ENCODE measurements at regions not wholly inside any gene's neighbourhood (a gene's known extent, or its start where the extent isn't known, plus 50 kb on each side); places are given as distances from the start of the nearest gene placed in this dataset.
"Not testable (repeated sequence)": the region's sequence is repeated elsewhere in the genome, so short reads cannot be mapped to it uniquely, and the experiment has no call there.

DNA sequence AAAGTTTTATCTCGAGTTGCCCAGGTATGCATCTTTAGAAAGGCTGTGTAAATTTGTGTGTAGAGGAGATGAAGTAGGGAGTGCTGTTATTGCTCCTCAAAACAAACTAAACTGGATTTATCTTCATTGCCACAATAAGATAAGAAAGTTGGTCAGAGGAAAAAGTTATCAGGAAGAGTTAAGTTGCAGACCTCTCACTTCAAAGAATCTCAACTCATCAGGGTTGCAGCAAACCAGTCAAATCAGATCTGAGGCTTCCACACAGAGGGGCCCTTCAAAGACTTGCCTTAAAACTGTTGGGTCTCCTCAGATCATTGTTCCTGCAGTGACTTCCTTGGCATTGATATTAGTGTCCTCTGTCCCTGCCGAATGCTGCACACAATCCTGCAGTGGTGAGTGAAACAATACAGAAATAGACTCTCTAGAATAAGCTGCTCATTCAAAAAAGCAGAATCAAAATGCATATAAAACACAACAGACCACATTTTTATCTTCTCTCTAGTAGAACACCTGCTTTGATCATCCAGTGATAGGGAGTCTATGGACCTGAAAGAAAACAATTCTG, 191.2 kb upstream of the CBLB start:
- in situ Hi-C loops (cut with HindIII; ENCODE audit: low sequenced_read_pairs) = no loop called here
- DNase-seq (ENCODE audit: low spot score) = no peak

DNA sequence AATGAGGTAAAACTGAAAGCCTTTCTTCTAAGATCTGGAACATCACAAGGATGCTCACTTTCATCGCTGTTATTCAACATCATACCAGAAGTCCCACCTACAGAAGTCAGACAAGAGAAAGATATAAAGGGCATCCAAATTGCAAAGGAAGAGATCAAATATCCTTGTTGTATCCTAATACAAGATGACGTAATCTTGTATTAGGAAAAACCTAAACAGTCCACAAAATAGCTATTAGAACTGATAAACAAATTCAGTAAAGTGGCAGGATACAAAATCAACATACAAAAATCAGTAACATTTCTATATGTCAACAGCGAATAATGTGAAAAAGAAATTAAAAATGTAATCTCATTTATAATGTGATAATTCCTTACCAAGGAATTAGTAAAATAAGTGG, 195.1 kb upstream of the CBLB start:
- no peak for DNase-seq (ENCODE audit: low spot score)
- in situ Hi-C loops (cut with HindIII; ENCODE audit: low sequenced_read_pairs) = no loop called here

DNA sequence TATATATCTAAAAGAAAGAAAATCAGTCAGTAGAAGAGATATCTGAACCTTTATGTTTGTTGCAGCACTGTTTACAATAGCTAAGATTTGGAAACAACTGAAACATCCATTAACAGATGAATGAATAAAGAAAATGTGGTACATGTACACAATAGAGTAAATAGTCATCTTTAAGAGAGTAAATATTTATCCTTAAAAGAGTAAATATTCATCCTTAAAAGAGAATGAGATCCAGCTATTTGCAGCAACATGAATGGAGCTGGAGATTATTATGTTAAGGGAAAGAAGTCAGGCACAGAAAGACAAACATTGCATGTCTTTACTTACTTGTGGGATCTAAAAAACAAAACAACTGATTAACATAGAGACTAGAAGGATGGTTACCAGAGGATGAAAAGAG, 197.0 kb upstream of the CBLB start:
- in situ Hi-C loops (cut with HindIII; ENCODE audit: low sequenced_read_pairs) = no loop called here
- no peak for DNase-seq (ENCODE audit: low spot score)

DNA sequence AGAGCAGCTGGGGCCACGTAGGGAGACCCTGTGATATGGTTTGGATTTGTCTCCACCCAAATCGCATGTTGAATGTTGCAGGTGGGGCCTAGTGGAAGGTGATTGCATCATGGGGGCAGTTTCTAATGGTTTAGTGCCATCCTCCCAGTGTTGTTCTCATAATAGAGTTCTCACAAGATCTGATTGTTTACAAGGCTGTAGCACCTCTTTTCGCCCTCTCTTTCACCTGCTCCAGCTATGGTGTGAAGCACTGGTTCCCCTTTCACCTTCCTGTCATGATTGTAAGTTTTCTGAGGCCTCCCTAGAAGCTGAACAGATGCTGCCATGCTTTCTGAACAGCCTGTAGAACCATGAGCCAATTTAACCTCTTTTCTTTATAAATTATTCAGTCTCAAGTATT, 198.9 kb upstream of the CBLB start:
- no peak for DNase-seq (ENCODE audit: low spot score)
- in situ Hi-C loops (cut with HindIII; ENCODE audit: low sequenced_read_pairs) = no loop called here

DNA sequence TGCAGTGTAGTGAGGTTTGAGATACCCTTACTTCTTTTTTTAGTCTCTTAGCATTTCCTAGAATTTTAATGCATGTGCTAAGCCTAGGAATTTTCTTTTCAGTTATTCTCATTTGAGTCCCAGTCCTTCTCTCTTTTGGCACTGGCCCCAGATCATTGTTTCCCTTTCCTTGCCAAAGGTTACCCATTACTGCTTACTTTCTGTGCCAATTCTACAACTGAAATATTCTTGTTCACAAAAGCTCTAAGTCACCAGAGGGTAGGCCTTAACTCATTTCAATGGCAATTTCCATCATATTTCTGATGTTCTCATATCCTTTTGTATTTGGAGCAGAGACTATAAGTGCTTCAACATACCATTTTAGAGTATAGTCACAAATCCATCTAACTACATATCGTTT, 199.6 kb upstream of the CBLB start:
- no peak for DNase-seq (ENCODE audit: low spot score)
- in situ Hi-C loops (cut with HindIII; ENCODE audit: low sequenced_read_pairs) = no loop called here

DNA sequence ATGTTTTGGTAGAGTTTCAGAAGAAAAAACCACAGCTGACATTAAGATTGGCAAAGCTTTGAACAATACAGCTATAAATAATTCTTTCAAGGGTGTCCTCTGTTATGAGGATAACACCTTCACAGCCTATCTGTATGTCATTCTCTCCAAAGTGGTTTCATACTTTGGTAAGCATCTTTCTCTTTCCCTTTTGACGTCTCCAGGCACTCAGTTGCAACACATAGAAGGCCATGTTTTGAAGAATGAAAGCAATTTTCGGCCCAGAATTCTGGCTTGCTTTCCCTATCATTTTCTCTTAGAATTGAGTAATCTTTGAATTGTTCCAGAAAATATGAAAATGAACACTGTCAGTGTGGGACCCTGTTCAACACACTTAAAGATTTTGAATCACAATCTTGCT, 200.0 kb upstream of the CBLB start:
- in situ Hi-C loops (cut with HindIII; ENCODE audit: low sequenced_read_pairs) = no loop called here
- DNase-seq (ENCODE audit: low spot score) = no peak

DNA sequence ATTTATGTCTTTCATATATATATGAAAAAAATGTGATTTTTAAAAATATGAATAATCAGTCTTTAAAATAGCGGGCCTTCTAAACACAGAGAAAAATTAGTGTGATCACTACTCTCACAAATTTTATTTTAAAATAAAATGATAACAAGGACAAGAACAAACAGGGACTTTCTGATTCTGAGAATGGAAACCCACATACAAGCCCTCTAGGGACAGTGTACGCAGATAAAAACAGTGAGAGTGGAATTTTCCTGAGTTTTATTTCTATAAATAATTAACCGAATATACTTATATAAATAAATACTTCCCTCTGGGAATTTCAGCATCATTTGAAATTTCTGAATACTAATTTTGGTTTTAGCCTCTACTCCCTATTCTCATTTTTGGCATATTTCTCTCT, 201.4 kb upstream of the CBLB start:
- in situ Hi-C loops (cut with HindIII; ENCODE audit: low sequenced_read_pairs) = no loop called here
- DNase-seq (ENCODE audit: low spot score) = no peak

DNA sequence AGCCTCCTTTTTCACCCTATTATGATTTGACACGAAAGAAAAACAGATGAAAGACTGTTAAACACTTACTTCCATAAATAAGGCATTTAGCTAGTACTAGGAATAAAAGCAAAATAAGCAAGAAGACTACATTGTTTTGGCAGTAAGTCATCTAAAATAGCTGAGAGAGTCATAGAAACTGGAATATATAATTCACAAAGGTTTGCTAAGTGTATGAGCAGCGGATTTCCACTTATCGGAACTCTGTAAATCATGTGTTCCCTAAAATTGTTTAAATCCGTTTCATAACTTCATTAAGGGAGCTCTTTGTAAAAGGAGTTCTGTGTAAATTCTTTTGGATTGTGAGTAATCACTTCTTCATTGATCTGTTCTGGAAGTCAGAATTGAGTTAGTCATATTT, 202.5 kb upstream of the CBLB start:
- no peak for DNase-seq (ENCODE audit: low spot score)
- in situ Hi-C loops (cut with HindIII; ENCODE audit: low sequenced_read_pairs) = no loop called here

DNA sequence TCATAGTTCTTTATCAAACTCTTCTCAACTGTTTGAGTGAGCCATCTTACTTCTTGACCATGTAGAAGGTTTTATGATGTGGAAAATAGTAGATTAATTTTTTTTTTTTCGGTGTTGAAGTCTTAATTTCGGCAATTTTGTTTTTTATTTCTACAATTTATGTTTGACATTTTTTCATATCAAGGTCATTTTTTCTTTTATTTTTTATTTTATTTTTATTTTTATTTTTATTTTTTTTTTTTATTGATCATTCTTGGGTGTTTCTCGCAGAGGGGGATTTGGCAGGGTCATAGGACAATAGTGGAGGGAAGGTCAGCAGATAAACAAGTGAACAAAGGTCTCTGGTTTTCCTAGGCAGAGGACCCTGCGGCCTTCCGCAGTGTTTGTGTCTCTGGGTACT, 203.8 kb upstream of the CBLB start:
- in situ Hi-C loops (cut with HindIII; ENCODE audit: low sequenced_read_pairs); DNase-seq (ENCODE audit: low spot score): not testable (repeated sequence)

DNA sequence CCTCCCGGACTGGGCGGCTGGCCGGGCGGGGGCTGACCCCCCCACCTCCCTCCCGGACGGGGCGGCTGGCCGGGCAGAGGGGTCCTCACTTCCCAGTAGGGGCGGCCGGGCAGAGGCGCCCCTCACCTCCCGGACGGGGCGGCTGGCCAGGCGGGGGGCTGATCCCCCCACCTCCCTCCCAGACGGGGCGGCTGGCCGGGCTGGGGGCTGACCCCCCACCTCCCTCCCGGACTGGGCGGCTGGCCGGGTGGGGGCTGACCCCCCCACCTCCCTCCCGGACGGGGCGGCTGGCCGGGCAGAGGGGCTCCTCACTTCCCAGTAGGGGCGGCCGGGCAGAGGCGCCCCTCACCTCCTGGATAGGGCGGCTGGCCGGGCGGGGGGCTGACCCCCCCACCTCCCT, 205.0 kb upstream of the CBLB start:
- DNase-seq (ENCODE audit: low spot score); in situ Hi-C loops (cut with HindIII; ENCODE audit: low sequenced_read_pairs): not testable (repeated sequence)

DNA sequence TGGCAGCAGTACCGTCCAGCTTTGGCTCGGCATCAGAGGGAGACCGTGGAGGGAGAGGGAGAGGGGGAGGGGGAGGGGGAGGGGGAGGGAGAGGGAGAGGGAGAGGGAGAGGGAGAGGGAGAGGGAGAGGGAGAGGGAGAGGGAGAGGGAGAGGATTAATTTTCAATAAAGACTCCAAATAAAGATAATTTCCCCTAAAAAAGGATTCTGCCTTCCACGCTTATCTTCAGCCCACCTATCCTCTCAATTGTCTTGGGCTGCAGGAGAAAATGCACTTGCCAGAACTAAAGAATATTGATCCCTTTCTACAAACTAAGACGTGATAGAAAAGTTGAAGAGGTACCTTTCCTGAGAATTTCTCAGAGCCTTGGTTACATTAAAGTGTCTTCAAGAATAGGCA, 206.9 kb upstream of the CBLB start:
- DNase-seq (ENCODE audit: low spot score); in situ Hi-C loops (cut with HindIII; ENCODE audit: low sequenced_read_pairs): not testable (repeated sequence)

DNA sequence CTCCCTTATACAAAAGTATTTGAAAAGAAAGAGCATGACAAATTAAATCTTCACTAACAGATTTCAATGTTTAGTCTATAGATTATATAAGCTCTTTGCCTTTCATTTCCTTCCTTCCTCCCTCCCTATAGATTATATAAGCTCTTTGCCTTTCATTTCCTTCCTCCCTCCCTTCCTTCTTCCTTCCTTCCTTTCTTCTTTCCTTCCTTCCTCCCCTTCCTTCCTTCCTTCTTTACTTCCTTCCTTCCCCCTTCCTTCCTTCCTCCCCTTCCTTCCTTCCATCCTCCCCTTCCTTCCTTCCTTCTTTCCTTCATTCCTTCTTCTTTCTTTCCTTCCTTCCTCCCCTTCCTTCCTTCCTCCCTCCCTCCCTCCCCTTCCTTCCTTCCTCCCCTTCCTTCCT, 209.8 kb upstream of the CBLB start:
- no peak for DNase-seq (ENCODE audit: low spot score)
- in situ Hi-C loops (cut with HindIII; ENCODE audit: low sequenced_read_pairs) = no loop called here

DNA sequence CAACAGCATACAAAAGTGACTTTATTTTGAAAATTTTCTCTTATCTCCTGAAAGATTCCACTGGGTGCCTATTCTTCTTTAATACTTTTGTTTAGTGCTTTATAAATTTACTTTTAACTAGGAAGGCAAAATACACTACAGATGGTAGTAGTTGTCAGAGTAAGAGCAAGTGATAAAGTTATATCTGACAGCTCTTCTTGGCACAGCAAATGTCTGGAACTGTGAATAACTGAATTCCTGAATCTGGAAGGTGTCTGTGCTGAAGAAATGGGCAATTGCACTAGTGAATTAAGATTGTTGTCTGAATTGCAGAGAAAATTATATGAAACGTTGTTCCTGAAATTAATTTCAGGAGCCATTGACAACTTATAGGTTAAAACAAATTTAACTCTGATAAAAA, 213.8 kb upstream of the CBLB start:
- in situ Hi-C loops (cut with HindIII; ENCODE audit: low sequenced_read_pairs) = no loop called here
- no peak for DNase-seq (ENCODE audit: low spot score)

DNA sequence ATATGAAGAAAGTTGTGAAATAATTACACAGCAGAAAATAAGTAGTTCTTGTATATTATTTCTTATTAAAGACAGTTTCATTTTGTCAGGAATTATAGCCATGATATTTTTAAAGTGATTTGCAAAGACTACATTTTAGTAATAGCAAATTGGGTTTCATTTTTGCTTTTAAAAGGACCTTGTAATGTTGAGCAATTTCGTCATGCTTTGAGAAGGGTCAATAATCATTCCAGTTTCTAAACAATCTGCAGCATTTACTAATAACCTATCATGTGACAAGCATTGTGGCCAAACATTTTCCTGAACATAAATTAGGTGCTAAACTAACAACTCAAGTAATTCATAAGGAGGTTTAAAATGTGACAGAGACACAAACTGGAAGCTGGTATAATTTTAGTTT, 214.4 kb upstream of the CBLB start:
- in situ Hi-C loops (cut with HindIII; ENCODE audit: low sequenced_read_pairs) = no loop called here
- DNase-seq (ENCODE audit: low spot score) = no peak

DNA sequence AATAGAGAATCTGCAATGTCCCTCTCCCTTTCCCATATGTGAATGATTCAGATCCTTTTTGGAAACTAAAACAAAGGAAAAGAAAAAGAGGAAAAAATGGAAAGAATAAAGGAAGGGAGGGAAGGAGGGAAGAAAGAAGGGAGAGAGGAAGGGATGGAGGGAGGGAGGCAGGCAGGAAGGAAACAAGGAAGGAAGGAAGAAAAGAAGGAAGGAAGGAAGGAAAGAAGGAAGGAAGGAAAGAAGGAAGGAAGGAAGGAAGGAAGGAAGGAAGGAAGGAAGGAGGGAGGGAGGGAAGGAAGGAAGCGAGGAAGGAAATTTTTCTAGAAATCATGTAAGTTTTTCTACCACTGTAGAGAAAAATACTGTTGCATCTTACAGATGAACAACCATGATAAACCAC, 215.0 kb upstream of the CBLB start:
- in situ Hi-C loops (cut with HindIII; ENCODE audit: low sequenced_read_pairs) = no loop called here
- no peak for DNase-seq (ENCODE audit: low spot score)

DNA sequence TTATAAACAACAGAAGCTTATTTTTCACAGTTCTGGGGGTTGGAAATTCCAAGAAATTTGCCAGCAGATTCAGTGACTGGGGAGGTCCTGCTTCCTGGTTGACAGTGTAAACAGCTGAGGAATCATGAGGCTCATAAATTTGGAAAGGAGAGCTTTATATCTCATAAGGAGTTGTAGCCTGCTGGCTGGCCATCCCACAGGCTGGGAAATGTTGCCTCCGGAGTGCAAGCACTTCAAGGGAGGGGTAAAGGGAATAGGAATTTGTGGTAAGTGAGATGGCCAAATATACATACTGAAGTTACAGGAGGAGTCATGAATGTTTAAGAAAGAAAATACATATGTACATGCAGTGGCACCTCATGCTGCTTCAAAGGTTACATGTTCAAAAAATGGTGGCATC, 217.2 kb upstream of the CBLB start:
- in situ Hi-C loops (cut with HindIII; ENCODE audit: low sequenced_read_pairs) = no loop called here
- DNase-seq (ENCODE audit: low spot score) = no peak

DNA sequence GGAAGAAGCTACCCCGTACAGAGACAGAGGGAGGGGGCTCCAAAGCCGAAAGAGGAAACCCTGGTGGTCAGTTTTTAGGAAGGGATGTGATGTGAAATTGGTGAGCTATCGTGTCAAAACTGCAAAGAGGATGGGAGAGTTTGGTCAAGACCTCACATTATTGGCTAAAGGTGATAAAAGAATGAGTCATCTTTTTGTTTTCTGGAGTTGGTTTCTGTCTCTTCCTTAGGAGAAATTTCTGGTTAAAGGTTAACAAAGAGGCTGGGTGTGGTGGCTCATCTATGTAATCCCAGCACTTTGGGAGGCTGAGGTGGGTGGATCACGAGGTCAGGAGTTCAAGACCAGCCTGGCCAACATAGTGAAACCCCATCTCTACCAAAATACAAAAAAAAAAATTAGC, 217.8 kb upstream of the CBLB start:
- DNase-seq (ENCODE audit: low spot score) = no peak
- in situ Hi-C loops (cut with HindIII; ENCODE audit: low sequenced_read_pairs) = no loop called here

DNA sequence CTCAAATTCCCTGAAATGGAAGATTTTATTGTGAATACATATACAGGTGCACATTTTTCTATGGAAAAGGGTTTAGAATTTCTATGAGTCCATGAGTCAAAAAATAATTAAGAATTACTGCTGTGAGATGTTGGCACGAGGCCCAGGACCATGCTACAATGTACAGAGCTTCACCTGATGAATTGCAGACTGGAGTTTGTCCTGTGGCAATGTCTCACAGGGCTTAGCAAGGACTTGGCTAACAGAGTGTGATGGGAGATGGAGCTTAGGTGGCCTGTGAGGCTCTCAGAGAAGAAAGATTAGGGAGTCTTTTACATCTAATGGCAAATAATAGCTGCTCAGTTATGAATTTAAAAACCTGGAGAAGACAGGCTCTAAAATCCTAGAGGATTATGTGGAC, 219.5 kb upstream of the CBLB start:
- in situ Hi-C loops (cut with HindIII; ENCODE audit: low sequenced_read_pairs) = no loop called here

DNA sequence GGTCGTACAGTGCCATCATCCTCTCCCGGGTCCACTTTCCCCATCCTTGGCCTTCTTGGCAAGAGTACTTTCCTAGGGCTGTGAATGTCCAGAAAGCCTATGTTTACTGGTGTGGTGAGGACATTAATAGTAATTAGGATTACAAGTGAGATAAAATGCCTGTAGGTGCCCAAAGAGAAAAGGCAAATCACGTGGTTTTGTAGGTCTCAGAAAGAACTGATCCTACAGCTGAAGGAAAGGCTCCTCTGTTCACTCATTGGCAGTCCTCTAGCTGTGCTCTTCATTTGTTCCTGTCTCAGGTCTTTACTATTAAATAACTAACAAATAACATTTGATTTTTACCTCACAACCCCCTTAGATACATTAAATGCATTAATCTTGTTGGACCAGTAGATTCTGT, 220.1 kb upstream of the CBLB start:
- in situ Hi-C loops (cut with HindIII; ENCODE audit: low sequenced_read_pairs) = no loop called here
- no peak for DNase-seq (ENCODE audit: low spot score)

More for the DNA sequence above, 219.5 kb upstream of the CBLB start:
- no peak for DNase-seq (ENCODE audit: low spot score)

DNA sequence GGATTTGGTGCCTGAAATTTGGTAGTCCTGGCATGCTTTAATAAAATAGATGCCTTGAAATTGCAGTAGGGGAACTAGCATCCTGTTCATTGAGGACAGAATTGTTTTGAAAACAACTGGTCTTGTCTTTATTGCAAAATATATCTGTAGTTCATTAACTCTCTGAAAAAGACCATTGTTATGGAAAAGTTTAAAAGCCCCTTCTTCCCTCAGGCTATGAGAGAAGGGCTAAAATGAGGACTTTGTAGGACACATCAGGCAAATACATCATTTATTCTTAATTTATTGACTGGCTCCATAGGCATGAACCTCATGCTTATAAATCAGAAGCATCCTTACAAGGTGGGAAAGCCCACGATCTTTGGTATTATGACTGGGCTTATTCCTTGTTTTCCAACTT, 221.0 kb upstream of the CBLB start:
- DNase-seq (ENCODE audit: low spot score) = no peak
- in situ Hi-C loops (cut with HindIII; ENCODE audit: low sequenced_read_pairs) = no loop called here

DNA sequence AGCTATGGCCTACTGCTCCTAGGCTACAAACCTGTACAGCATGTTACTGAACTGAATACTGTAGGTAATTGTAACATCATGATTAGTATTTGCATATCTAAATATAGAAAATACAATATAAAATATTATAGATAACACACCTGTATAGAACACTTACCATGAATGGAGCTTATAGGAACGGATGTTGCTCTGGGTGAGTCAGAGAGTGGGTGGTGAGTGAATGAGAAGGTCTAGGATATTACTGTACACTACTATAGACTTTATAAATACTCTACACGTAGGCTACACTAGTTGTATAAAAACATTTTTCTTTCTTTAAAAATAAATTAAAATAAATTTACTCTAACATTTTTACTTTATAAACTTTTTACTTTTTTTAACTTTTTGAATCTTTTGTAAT, 224.0 kb upstream of the CBLB start:
- no peak for DNase-seq (ENCODE audit: low spot score)
- in situ Hi-C loops (cut with HindIII; ENCODE audit: low sequenced_read_pairs) = no loop called here

DNA sequence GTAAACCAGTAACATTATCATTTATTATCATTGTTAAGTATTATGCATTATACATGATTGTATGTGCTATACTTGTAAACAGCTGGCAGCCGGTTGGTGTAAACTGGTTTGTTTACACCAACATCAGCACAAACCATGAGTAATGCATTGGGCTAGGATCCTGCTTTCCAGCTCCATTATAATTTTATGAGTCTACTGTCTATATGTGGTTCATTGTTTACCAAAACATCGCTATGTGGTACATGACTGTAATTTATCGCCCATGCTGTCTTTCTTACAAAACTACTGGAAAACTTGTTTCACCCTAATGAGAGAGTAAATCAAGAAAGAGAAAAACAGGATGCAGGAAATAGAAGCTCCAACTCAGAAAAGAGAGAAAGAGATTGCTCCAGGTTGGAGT, 224.8 kb upstream of the CBLB start:
- in situ Hi-C loops (cut with HindIII; ENCODE audit: low sequenced_read_pairs) = no loop called here
- DNase-seq (ENCODE audit: low spot score) = no peak
